ENCODE measurements at regions not wholly inside any gene's neighbourhood (a gene's known extent, or its start where the extent isn't known, plus 50 kb on each side); places are given as distances from the start of the nearest gene placed in this dataset.

DNA sequence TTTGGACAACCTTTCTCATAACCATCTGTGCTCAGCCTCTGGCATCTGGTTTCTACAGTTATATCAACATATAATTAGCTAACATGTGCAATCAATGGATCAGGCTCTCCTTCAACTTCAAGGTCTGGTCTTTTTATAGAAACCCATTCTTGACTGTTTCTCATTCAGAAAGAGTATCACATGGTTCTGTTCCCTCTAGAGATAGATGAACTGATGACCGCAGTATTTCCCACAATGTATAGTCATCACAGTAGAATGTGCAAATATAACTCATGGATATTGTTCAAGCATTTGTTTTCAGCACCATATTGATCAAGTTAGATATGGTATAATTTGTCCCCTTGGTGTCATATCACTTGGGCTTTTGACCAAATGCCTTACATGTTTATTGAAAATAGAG lies 656.2 kb downstream of the FRK start:
- TF ChIP-seq JUNB (IDR thresholded peaks at IDR 0.05; ENCODE audit: unreplicated experiment) (no peak), STAT1 (IDR thresholded peaks at IDR 0.05; ENCODE audit: unreplicated experiment) (no peak), EZH2 (IDR thresholded peaks at IDR 0.05; ENCODE audit: low read depth, unreplicated experiment) (no peak), CREB1 (CRISPR knock-in tag; IDR thresholded peaks at IDR 0.05; ENCODE audit: low read depth) (no peak), EZH2phosphoT487 (IDR thresholded peaks at IDR 0.05; ENCODE audit: unreplicated experiment) (no peak), POLR2AphosphoS5 (IDR thresholded peaks at IDR 0.05; ENCODE audit: low read depth) (no peak), ZNF114 (CRISPR knock-in tag; IDR thresholded peaks at IDR 0.05) (no peak), NANOG (IDR thresholded peaks at IDR 0.05; ENCODE audit: borderline replicate concordance) (no peak), CTCF (conservative IDR thresholded peaks at IDR 0.05; ENCODE audit: low read depth in 2 of 2) (no peak), ZNF331 (CRISPR knock-in tag; IDR thresholded peaks at IDR 0.05; ENCODE audit: low read depth) (no peak)
- TF ChIP-seq, protein P1, sequence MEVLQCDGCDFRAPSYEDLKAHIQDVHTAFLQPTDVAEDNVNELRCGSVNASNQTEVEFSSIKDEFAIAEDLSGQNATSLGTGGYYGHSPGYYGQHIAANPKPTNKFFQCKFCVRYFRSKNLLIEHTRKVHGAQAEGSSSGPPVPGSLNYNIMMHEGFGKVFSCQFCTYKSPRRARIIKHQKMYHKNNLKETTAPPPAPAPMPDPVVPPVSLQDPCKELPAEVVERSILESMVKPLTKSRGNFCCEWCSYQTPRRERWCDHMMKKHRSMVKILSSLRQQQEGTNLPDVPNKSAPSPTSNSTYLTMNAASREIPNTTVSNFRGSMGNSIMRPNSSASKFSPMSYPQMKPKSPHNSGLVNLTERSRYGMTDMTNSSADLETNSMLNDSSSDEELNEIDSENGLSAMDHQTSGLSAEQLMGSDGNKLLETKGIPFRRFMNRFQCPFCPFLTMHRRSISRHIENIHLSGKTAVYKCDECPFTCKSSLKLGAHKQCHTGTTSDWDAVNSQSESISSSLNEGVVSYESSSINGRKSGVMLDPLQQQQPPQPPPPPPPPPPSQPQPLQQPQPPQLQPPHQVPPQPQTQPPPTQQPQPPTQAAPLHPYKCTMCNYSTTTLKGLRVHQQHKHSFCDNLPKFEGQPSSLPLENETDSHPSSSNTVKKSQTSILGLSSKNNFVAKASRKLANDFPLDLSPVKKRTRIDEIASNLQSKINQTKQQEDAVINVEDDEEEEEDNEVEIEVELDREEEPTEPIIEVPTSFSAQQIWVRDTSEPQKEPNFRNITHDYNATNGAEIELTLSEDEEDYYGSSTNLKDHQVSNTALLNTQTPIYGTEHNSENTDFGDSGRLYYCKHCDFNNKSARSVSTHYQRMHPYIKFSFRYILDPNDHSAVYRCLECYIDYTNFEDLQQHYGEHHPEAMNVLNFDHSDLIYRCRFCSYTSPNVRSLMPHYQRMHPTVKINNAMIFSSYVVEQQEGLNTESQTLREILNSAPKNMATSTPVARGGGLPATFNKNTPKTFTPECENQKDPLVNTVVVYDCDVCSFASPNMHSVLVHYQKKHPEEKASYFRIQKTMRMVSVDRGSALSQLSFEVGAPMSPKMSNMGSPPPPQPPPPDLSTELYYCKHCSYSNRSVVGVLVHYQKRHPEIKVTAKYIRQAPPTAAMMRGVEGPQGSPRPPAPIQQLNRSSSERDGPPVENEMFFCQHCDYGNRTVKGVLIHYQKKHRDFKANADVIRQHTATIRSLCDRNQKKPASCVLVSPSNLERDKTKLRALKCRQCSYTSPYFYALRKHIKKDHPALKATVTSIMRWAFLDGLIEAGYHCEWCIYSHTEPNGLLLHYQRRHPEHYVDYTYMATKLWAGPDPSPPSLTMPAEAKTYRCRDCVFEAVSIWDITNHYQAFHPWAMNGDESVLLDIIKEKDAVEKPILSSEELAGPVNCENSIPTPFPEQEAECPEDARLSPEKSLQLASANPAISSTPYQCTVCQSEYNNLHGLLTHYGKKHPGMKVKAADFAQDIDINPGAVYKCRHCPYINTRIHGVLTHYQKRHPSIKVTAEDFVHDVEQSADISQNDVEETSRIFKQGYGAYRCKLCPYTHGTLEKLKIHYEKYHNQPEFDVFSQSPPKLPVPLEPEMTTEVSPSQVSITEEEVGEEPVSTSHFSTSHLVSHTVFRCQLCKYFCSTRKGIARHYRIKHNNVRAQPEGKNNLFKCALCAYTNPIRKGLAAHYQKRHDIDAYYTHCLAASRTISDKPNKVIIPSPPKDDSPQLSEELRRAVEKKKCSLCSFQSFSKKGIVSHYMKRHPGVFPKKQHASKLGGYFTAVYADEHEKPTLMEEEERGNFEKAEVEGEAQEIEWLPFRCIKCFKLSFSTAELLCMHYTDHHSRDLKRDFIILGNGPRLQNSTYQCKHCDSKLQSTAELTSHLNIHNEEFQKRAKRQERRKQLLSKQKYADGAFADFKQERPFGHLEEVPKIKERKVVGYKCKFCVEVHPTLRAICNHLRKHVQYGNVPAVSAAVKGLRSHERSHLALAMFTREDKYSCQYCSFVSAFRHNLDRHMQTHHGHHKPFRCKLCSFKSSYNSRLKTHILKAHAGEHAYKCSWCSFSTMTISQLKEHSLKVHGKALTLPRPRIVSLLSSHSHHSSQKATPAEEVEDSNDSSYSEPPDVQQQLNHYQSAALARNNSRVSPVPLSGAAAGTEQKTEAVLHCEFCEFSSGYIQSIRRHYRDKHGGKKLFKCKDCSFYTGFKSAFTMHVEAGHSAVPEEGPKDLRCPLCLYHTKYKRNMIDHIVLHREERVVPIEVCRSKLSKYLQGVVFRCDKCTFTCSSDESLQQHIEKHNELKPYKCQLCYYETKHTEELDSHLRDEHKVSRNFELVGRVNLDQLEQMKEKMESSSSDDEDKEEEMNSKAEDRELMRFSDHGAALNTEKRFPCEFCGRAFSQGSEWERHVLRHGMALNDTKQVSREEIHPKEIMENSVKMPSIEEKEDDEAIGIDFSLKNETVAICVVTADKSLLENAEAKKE (CRISPR knock-in tag; IDR thresholded peaks at IDR 0.05): no peak
- TF ChIP-seq, protein P2, sequence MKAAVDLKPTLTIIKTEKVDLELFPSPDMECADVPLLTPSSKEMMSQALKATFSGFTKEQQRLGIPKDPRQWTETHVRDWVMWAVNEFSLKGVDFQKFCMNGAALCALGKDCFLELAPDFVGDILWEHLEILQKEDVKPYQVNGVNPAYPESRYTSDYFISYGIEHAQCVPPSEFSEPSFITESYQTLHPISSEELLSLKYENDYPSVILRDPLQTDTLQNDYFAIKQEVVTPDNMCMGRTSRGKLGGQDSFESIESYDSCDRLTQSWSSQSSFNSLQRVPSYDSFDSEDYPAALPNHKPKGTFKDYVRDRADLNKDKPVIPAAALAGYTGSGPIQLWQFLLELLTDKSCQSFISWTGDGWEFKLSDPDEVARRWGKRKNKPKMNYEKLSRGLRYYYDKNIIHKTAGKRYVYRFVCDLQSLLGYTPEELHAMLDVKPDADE (IDR thresholded peaks at IDR 0.05): no peak
- TF ChIP-seq, protein P3, sequence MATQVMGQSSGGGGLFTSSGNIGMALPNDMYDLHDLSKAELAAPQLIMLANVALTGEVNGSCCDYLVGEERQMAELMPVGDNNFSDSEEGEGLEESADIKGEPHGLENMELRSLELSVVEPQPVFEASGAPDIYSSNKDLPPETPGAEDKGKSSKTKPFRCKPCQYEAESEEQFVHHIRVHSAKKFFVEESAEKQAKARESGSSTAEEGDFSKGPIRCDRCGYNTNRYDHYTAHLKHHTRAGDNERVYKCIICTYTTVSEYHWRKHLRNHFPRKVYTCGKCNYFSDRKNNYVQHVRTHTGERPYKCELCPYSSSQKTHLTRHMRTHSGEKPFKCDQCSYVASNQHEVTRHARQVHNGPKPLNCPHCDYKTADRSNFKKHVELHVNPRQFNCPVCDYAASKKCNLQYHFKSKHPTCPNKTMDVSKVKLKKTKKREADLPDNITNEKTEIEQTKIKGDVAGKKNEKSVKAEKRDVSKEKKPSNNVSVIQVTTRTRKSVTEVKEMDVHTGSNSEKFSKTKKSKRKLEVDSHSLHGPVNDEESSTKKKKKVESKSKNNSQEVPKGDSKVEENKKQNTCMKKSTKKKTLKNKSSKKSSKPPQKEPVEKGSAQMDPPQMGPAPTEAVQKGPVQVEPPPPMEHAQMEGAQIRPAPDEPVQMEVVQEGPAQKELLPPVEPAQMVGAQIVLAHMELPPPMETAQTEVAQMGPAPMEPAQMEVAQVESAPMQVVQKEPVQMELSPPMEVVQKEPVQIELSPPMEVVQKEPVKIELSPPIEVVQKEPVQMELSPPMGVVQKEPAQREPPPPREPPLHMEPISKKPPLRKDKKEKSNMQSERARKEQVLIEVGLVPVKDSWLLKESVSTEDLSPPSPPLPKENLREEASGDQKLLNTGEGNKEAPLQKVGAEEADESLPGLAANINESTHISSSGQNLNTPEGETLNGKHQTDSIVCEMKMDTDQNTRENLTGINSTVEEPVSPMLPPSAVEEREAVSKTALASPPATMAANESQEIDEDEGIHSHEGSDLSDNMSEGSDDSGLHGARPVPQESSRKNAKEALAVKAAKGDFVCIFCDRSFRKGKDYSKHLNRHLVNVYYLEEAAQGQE (IDR thresholded peaks at IDR 0.05; ENCODE audit: unreplicated experiment): no peak
- Mint-ChIP-seq H3K36me3 (ENCODE audit: low read depth) (0 out of 3 replicates have a peak, but pooled peaks cover 4% of the 10 kb centered on the region), H3K4me1 (no peaks in the 10 kb centered on the region), H3K9me3 (peaks cover 14% of the 10 kb centered on the region), H3K27me3 (ENCODE audit: insufficient read depth, low read depth, poor library complexity) (peaks cover 3% of the 10 kb centered on the region), H3K4me3 (no peak overlapping the region), H3K27ac (no peak overlapping the region)
- Histone ChIP-seq H3K4me1 (ENCODE audit: insufficient read depth) (no peaks in the 10 kb centered on the region), H3K27ac (ENCODE audit: low read depth) (no peak overlapping the region), H3F3A (replicated peaks; ENCODE audit: low read depth) (no peaks in the 10 kb centered on the region), H3K36me3 (ENCODE audit: insufficient read depth) (no peaks in the 10 kb centered on the region; the same call in 1 of the 2 replicates), H3K4me3 (no peak overlapping the region), H3K27me3 (ENCODE audit: insufficient read depth) (no peaks in the 10 kb centered on the region), H3K79me2 (replicated peaks; ENCODE audit: insufficient read depth) (no peaks in the 10 kb centered on the region), H3K9me2 (ENCODE audit: insufficient read depth) (no peaks in the 10 kb centered on the region), H4K20me1 (replicated peaks; ENCODE audit: insufficient read depth) (no peaks in the 10 kb centered on the region), H3K4me2 (no peak overlapping the region), H2AFZ (no peak overlapping the region)
- ATAC-seq (no peak), DNase-seq (ENCODE audit: low spot score) (no peak)

Data from GM23338 (cell line).